ENCODE measurements at regions not wholly inside any gene's neighbourhood (a gene's known extent, or its start where the extent isn't known, plus 50 kb on each side); places are given as distances from the start of the nearest gene placed in this dataset.

DNA sequence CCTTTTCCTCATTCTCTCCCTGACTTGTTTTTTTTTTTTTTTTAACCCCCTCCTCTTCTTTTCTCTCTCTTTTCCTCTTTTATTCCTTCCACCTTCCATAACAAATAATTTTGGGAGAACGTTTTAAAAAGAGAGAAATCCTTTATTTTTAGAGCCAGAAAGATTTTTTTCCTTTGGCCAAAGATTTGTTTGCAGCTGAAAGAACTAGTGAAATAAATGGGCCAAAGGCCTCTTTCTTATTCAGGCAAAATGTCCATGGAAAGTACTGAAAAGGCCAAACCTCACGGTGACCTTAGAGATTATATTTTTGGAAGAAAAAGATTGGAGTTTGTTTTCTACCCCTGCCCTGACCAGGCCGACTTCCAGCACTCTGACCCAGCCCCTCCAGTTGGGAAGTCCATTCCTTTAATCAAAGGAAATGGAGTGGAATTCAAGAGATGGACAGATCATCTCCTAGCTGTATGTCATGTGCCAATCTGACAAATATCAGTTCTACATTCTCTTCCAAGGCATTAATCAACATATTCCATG lies 214.3 kb upstream of the ADAMTS9 start:
- TF ChIP-seq, protein P1, sequence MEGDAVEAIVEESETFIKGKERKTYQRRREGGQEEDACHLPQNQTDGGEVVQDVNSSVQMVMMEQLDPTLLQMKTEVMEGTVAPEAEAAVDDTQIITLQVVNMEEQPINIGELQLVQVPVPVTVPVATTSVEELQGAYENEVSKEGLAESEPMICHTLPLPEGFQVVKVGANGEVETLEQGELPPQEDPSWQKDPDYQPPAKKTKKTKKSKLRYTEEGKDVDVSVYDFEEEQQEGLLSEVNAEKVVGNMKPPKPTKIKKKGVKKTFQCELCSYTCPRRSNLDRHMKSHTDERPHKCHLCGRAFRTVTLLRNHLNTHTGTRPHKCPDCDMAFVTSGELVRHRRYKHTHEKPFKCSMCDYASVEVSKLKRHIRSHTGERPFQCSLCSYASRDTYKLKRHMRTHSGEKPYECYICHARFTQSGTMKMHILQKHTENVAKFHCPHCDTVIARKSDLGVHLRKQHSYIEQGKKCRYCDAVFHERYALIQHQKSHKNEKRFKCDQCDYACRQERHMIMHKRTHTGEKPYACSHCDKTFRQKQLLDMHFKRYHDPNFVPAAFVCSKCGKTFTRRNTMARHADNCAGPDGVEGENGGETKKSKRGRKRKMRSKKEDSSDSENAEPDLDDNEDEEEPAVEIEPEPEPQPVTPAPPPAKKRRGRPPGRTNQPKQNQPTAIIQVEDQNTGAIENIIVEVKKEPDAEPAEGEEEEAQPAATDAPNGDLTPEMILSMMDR (IDR thresholded peaks at IDR 0.05; ENCODE audit: insufficient read depth, low read depth, low read length), result no peak
- TF ChIP-seq EZH2 (IDR thresholded peaks at IDR 0.05; ENCODE audit: insufficient read depth, low read length), result no peak
